ENCODE measurements at regions not wholly inside any gene's neighbourhood (a gene's known extent, or its start where the extent isn't known, plus 50 kb on each side); places are given as distances from the start of the nearest gene placed in this dataset.
A peak's percentile ranks its signal among the peaks of the same experiment; 100 is the strongest.

- H3K9me2 ChIP-seq (ENCODE audit: insufficient read depth): no peaks in the 10 kb centered on the region
- Mint-ChIP-seq H3K4me1 (peaks cover 20% of the 10 kb centered on the region), H3K4me3 (no peak overlapping the region), H3K27me3 (ENCODE audit: insufficient read depth, low read depth, poor library complexity) (peaks cover 5% of the 10 kb centered on the region), H3K36me3 (ENCODE audit: low read depth) (no peaks in the 10 kb centered on the region), H3K9me3 (no peaks in the 10 kb centered on the region), H3K27ac (no peak overlapping the region)
- no peak overlapping the region for H3K27ac ChIP-seq (ENCODE audit: low read depth)
- no peaks in the 10 kb centered on the region for H3K79me2 ChIP-seq (replicated peaks; ENCODE audit: insufficient read depth)
- H3K4me3 ChIP-seq: no peak overlapping the region
- H2AFZ ChIP-seq: peak overlapping the region; percentile 14; the same call in 1 of the 2 replicates
- no peak for ATAC-seq
- H3K27me3 ChIP-seq (ENCODE audit: insufficient read depth): no peaks in the 10 kb centered on the region
- H3K36me3 ChIP-seq (ENCODE audit: insufficient read depth): no peaks in the 10 kb centered on the region
- no peaks in the 10 kb centered on the region for H3F3A ChIP-seq (replicated peaks; ENCODE audit: low read depth)
- no peak for DNase-seq (ENCODE audit: low spot score)
- no peak overlapping the region for H3K4me2 ChIP-seq
- no peaks in the 10 kb centered on the region for H4K20me1 ChIP-seq (replicated peaks; ENCODE audit: insufficient read depth)
- H3K4me1 ChIP-seq (ENCODE audit: insufficient read depth): no peaks in the 10 kb centered on the region
- TF ChIP-seq EZH2 (IDR thresholded peaks at IDR 0.05; ENCODE audit: low read depth, unreplicated experiment) (no peak), NANOG (IDR thresholded peaks at IDR 0.05; ENCODE audit: borderline replicate concordance) (no peak), EZH2phosphoT487 (IDR thresholded peaks at IDR 0.05; ENCODE audit: unreplicated experiment) (no peak), CREB1 (CRISPR knock-in tag; IDR thresholded peaks at IDR 0.05; ENCODE audit: low read depth) (no peak), POLR2AphosphoS5 (IDR thresholded peaks at IDR 0.05; ENCODE audit: low read depth) (no peak), STAT1 (IDR thresholded peaks at IDR 0.05; ENCODE audit: unreplicated experiment) (no peak), ZNF114 (CRISPR knock-in tag; IDR thresholded peaks at IDR 0.05) (no peak), JUNB (IDR thresholded peaks at IDR 0.05; ENCODE audit: unreplicated experiment) (no peak), REST (IDR thresholded peaks at IDR 0.05; ENCODE audit: unreplicated experiment) (no peak), ZNF331 (CRISPR knock-in tag; IDR thresholded peaks at IDR 0.05; ENCODE audit: low read depth) (no peak), ETS1 (IDR thresholded peaks at IDR 0.05) (no peak)
Observed at GRCh38 chr11:15830741-15831428, 525.5 kb downstream of the SOX6 start.

- no peaks in the 10 kb centered on the region for H3K4me1 ChIP-seq (ENCODE audit: insufficient read depth)
- H3K4me1 Mint-ChIP-seq: no peaks in the 10 kb centered on the region
- no peaks in the 10 kb centered on the region for H3K9me2 ChIP-seq (ENCODE audit: insufficient read depth)
- H3K9me3 Mint-ChIP-seq: no peaks in the 10 kb centered on the region
- H3K4me3 Mint-ChIP-seq: no peak overlapping the region
- no peaks in the 10 kb centered on the region for H3K27me3 Mint-ChIP-seq (ENCODE audit: insufficient read depth, low read depth, poor library complexity)
- ATAC-seq (no peak), DNase-seq (ENCODE audit: low spot score) (no peak)
- H3K27ac ChIP-seq (ENCODE audit: low read depth): no peak overlapping the region
- H2AFZ ChIP-seq: no peak overlapping the region
- H3K4me3 ChIP-seq: no peak overlapping the region
- no peak overlapping the region for H3K4me2 ChIP-seq
- no peaks in the 10 kb centered on the region for H4K20me1 ChIP-seq (replicated peaks; ENCODE audit: insufficient read depth)
- no peaks in the 10 kb centered on the region for H3K36me3 ChIP-seq (ENCODE audit: insufficient read depth)
- H3F3A ChIP-seq (replicated peaks; ENCODE audit: low read depth): no peaks in the 10 kb centered on the region
- H3K36me3 Mint-ChIP-seq (ENCODE audit: low read depth): no peaks in the 10 kb centered on the region
- H3K27ac Mint-ChIP-seq: no peak overlapping the region
- no peaks in the 10 kb centered on the region for H3K27me3 ChIP-seq (ENCODE audit: insufficient read depth)
- H3K79me2 ChIP-seq (replicated peaks; ENCODE audit: insufficient read depth): no peaks in the 10 kb centered on the region
- TF ChIP-seq ZNF331 (CRISPR knock-in tag; IDR thresholded peaks at IDR 0.05; ENCODE audit: low read depth): no peak
- TF ChIP-seq ETS1 (IDR thresholded peaks at IDR 0.05): no peak
- no peak for TF ChIP-seq NANOG (IDR thresholded peaks at IDR 0.05; ENCODE audit: borderline replicate concordance)
- TF ChIP-seq CREB1 (CRISPR knock-in tag; IDR thresholded peaks at IDR 0.05; ENCODE audit: low read depth): no peak
- no peak for TF ChIP-seq JUNB (IDR thresholded peaks at IDR 0.05; ENCODE audit: unreplicated experiment)
- TF ChIP-seq EZH2phosphoT487 (IDR thresholded peaks at IDR 0.05; ENCODE audit: unreplicated experiment): no peak
- no peak for TF ChIP-seq CTCF (conservative IDR thresholded peaks at IDR 0.05; ENCODE audit: low read depth in 2 of 2)
Observed at GRCh38 chr11:15835788-15836411, 520.4 kb downstream of the SOX6 start.
